Spinal cord (tissue), 9 donors: ENCODE measurements at regions not wholly inside any gene's neighbourhood (a gene's known extent, or its start where the extent isn't known, plus 50 kb on each side); places are given as distances from the start of the nearest gene placed in this dataset.

Experiments
- DNase-seq, 6 donors: peaks; one replicate each; pipeline versions ENCODE4 v3.0.0 to v3.0.0-alpha.2; 2013 to 2015; ENCODE audit warnings: low spot score in 6 of 6, low read depth in 4 of 6
- H3K27ac ChIP-seq: one replicate; pipeline ENCODE4 v1.5.1; 2013; ENCODE audit warnings: low read depth, low read length, control low read depth
- H3K27me3 ChIP-seq: one replicate; pipeline ENCODE4 v1.6.1; 2013; ENCODE audit warnings: low read length; ENCODE audit not compliant: control insufficient read depth, insufficient read depth
- H3K36me3 ChIP-seq: one replicate; pipeline ENCODE4 v1.6.1; 2013; ENCODE audit warnings: low read length; ENCODE audit not compliant: control insufficient read depth, insufficient read depth
- H3K4me1 ChIP-seq: one replicate; pipeline ENCODE4 v1.6.1; 2013; ENCODE audit warnings: low read length; ENCODE audit not compliant: control insufficient read depth, insufficient read depth
- H3K4me3 ChIP-seq: one replicate; pipeline ENCODE4 v1.5.1; 2013; ENCODE audit warnings: low read depth, low read length, control low read depth
- H3K9me3 ChIP-seq: one replicate; pipeline ENCODE4 v1.6.1; 2013; ENCODE audit warnings: low read length; ENCODE audit not compliant: control insufficient read depth, insufficient read depth
- WGBS: methylation state at CpG from one replicate; pipeline ENCODE4 v1.1.5; 2013; ENCODE audit warnings: missing lambda C conversion rate; ENCODE audit not compliant: insufficient coverage; 5-methylcytosine and 5-hydroxymethylcytosine counted together
- donor health status: healthy.

- H3K4me3 ChIP-seq: no peak overlapping the region
- no peak for DNase-seq
- H3K27me3 ChIP-seq: no peaks in the 10 kb centered on the region
- H3K36me3 ChIP-seq: no peaks in the 10 kb centered on the region
- no peaks in the 10 kb centered on the region for H3K4me1 ChIP-seq
- 50% methylated on average over 1 of the region's 2 CpGs for WGBS
- H3K27ac ChIP-seq: no peak overlapping the region
- H3K9me3 ChIP-seq: no peaks in the 10 kb centered on the region
Observed at GRCh38 chr7:113392841-113393540, 274.6 kb upstream of the SMIM30 start.

- DNase-seq: no peak
- no peak overlapping the region for H3K27ac ChIP-seq
- H3K4me3 ChIP-seq: no peak overlapping the region
- WGBS: 57% methylated on average over 2 of the region's 6 CpGs
- no peaks in the 10 kb centered on the region for H3K36me3 ChIP-seq
- H3K9me3 ChIP-seq: no peaks in the 10 kb centered on the region
- H3K4me1 ChIP-seq: no peaks in the 10 kb centered on the region
- no peaks in the 10 kb centered on the region for H3K27me3 ChIP-seq
Observed at GRCh38 chr7:113392421-113392820, 274.1 kb upstream of the SMIM30 start.

- Histone ChIP-seq H3K4me1 (no peaks in the 10 kb centered on the region), H3K4me3 (no peak overlapping the region), H3K27ac (no peak overlapping the region), H3K36me3 (no peaks in the 10 kb centered on the region), H3K27me3 (no peaks in the 10 kb centered on the region), H3K9me3 (no peaks in the 10 kb centered on the region)
- WGBS: no CpG with 5 or more reads among the region's 2 CpGs
- DNase-seq: no peak
Observed at GRCh38 chr7:113389112-113389646, 270.8 kb upstream of the SMIM30 start.

- no peaks in the 10 kb centered on the region for H3K36me3 ChIP-seq
- WGBS: no CpG with 5 or more reads among the region's 3 CpGs
- no peaks in the 10 kb centered on the region for H3K9me3 ChIP-seq
- DNase-seq: peak in 1 of 6 donors; percentile 47
- no peak overlapping the region for H3K4me3 ChIP-seq
- H3K27me3 ChIP-seq: no peaks in the 10 kb centered on the region
- H3K4me1 ChIP-seq: no peaks in the 10 kb centered on the region
- H3K27ac ChIP-seq: no peak overlapping the region
Observed at GRCh38 chr7:113383638-113384037, 265.3 kb upstream of the SMIM30 start.

GRCh38 chr7:113379746-113380145, 261.4 kb upstream of the SMIM30 start:
- no peak for DNase-seq
- Histone ChIP-seq H3K27ac (no peak overlapping the region), H3K27me3 (no peaks in the 10 kb centered on the region), H3K9me3 (no peaks in the 10 kb centered on the region), H3K4me1 (no peaks in the 10 kb centered on the region), H3K4me3 (no peak overlapping the region), H3K36me3 (no peaks in the 10 kb centered on the region)
- 90% methylated on average over 2 of the region's 3 CpGs for WGBS

- H3K27ac ChIP-seq: no peak overlapping the region
- no CpG with 5 or more reads among the region's 2 CpGs for WGBS
- H3K4me3 ChIP-seq: no peak overlapping the region
- no peaks in the 10 kb centered on the region for H3K9me3 ChIP-seq
- peak in 2 of 6 donors; percentile 72 to 96 for DNase-seq
- no peaks in the 10 kb centered on the region for H3K36me3 ChIP-seq
- no peaks in the 10 kb centered on the region for H3K4me1 ChIP-seq
- H3K27me3 ChIP-seq: no peaks in the 10 kb centered on the region
Observed at GRCh38 chr7:113374955-113375354, 256.6 kb upstream of the SMIM30 start.

GRCh38 chr7:113373863-113374262, 255.5 kb upstream of the SMIM30 start:
- H3K9me3 ChIP-seq: no peaks in the 10 kb centered on the region
- no CpG with 5 or more reads among the region's 2 CpGs for WGBS
- DNase-seq: no peak

GRCh38 chr7:113371416-113372043, 253.2 kb upstream of the SMIM30 start:
- Histone ChIP-seq H3K27me3 (no peaks in the 10 kb centered on the region), H3K4me3 (no peak overlapping the region), H3K9me3 (no peaks in the 10 kb centered on the region), H3K4me1 (no peaks in the 10 kb centered on the region), H3K36me3 (no peaks in the 10 kb centered on the region), H3K27ac (no peak overlapping the region)
- 79% methylated on average over 2 of the region's 4 CpGs for WGBS
- DNase-seq: peak in 1 of 6 donors; percentile 17

More at GRCh38 chr7:113373863-113374262, 255.5 kb upstream of the SMIM30 start:
- Histone ChIP-seq H3K4me3 (no peak overlapping the region), H3K27me3 (no peaks in the 10 kb centered on the region), H3K4me1 (no peaks in the 10 kb centered on the region), H3K27ac (no peak overlapping the region), H3K36me3 (no peaks in the 10 kb centered on the region)

- no peak for DNase-seq
- H3K4me1 ChIP-seq: no peaks in the 10 kb centered on the region
- H3K27me3 ChIP-seq: no peaks in the 10 kb centered on the region
- H3K27ac ChIP-seq: no peak overlapping the region
- WGBS: no CpG with 5 or more reads among the region's 2 CpGs
- H3K4me3 ChIP-seq: no peak overlapping the region
- H3K9me3 ChIP-seq: no peaks in the 10 kb centered on the region
- no peaks in the 10 kb centered on the region for H3K36me3 ChIP-seq
Observed at GRCh38 chr7:113370910-113371309, 252.6 kb upstream of the SMIM30 start.

- 91% methylated on average over 1 of the region's 1 CpG for WGBS
- Histone ChIP-seq H3K27me3 (no peaks in the 10 kb centered on the region), H3K4me3 (no peak overlapping the region), H3K4me1 (no peaks in the 10 kb centered on the region), H3K27ac (no peak overlapping the region), H3K36me3 (no peaks in the 10 kb centered on the region), H3K9me3 (no peaks in the 10 kb centered on the region)
- DNase-seq: peak in 1 of 6 donors; percentile 59
Observed at GRCh38 chr7:113368256-113368655, 249.9 kb upstream of the SMIM30 start.
